ENCODE measurements at regions not wholly inside any gene's neighbourhood (a gene's known extent, or its start where the extent isn't known, plus 50 kb on each side); places are given as distances from the start of the nearest gene placed in this dataset.
"Not testable (repeated sequence)": the region's sequence is repeated elsewhere in the genome, so short reads cannot be mapped to it uniquely, and the experiment has no call there.

DNA sequence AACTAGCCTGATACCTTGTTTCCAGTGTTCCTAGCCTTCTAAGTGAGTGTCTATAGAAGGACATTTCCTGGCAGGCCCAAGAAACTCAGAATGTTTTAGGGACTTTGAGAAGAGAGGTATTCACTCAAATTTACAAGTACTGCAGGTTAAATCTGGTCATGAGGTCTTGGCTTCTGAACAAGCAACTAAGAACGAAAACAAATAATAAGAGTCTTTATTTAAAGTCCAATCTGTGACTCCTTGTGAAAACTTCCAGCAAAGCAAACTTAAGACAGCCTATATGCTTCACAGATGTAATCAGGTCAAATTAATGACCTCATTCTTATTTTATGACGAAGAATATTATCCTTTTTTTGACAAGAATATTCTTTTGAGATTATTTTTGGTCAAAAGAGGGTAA is 79.4 kb upstream of the PRSS16 start:
- no peak for DNase-seq

DNA sequence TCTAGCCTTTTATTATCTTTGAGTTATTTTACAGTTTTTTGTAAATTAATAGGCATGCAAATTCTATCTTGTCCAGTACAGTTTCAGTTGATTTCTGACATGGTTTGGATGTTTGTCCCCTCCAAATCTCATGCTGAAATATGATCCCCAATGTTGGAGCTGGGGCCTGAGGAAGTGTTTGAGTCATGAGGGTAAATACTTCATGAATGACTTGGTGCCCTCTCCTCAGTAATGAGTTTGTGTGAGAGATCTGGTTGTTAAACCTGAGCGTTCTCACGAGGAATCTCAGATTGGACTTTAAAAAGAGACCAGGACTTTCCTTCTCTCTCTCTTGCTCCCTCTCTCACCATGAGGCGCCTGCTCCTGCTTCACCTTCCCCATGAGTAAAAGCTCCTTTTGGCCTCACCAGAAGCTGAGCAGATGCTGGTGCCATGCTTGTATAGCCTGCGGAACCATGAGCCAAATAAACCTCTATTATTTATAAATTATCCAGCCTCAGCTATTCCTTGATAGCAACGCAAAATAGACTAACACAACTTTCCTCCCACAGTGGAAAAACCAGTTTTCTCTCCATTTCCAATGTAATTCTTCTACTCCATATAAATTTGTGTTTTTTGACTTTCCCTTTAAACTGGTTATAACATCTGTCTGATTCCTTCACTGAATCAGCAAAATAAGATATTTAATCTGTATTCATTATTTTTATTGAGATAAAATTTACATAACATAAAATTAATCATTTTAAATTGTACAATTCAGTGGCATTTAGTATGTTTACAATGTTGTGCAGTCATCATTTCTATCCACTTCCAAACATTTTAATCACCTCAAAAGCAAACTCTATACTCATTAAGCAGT is 78.7 kb upstream of the PRSS16 start:
- peak; percentile 27 for DNase-seq

DNA sequence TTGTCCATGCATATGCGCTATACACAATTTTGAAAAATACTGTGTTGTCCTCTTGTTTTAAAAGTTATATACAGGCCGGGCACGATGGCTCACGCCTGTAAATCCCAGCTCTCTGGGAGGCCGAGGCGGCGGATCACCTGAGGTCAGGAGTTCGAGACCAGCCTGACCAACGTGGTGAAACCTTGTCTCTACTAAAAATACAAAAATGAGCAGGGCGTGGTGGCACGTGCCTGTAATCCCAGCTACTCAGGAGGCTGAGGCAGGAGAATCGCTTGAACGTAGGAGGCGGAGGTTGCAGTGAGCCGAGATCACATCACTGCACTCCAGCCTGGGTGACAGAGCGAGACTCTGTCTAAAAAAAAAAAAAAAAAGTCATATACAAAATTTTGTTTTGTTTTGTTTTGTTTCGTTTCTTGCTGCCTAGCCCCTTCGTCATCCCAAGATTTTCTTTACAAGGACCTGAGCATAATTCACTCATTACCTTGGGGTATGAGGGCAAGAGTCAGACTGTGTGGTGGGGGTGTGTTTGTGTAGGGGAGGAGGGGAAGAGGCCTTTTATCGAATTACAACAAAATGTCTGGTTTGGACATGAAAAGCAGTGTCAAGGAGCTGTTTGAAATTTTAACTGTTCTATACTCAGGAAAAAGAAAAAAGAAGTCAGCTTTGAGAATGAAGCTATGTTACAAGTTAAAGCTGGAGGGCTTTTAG is 74.8 kb upstream of the PRSS16 start:
- not testable (repeated sequence) for DNase-seq

DNA sequence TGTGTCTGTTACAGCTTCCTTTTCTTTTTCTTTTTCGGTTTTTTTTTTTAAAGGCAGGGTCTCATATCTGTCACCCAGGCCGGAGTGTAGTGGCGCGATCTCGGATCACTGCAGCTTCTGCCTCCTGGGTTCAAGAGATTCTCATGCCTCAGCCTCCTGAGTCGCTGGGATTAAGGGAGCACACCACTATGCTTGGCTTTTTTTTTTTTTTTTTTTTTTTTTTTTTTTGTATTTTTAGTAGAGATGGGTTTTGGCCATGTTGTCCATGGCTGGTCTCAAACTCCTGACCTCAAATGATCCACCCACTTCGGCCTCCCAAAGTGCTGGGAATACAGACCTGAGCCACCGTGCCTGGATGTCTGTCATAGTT is 74.3 kb upstream of the PRSS16 start:
- not testable (repeated sequence) for DNase-seq

DNA sequence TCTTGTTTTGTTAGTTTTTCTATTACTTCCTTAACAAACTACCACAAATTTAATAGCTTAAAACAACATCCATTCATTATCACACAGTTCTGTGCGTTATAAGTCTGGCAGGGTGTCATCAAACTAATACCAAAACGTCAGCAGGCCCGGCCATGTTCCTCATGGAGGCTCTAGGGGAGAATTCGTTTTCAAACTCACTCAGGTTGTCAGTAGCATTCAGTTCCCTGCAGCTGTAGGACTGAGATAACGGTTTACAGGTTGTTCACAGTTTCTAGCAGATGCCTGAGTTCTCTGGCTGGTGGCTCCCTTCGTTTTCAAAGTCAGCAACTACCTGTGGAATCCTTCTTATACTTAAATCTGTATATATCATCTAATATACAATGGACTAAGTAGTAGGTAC is 72.5 kb upstream of the PRSS16 start:
- no peak for DNase-seq

DNA sequence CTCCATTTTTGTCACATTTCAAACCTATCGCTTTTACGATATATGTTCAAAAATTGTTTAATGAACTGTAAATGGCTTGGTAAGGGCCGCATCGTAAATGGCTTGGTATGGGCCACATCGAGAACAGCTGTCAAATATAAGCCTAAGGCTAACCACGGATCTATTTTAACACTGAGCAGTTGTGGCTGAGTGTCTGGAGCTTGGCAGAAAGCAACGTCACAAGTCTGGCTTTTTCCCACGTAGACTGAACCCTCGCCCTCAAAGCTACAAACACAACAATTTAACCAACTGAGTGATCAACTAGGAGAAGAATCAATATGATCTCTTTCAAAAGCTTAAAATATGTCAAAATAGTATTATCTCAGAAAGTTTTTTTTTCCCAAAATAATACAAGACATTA is 71.4 kb upstream of the PRSS16 start:
- peak; percentile 52 for DNase-seq

DNA sequence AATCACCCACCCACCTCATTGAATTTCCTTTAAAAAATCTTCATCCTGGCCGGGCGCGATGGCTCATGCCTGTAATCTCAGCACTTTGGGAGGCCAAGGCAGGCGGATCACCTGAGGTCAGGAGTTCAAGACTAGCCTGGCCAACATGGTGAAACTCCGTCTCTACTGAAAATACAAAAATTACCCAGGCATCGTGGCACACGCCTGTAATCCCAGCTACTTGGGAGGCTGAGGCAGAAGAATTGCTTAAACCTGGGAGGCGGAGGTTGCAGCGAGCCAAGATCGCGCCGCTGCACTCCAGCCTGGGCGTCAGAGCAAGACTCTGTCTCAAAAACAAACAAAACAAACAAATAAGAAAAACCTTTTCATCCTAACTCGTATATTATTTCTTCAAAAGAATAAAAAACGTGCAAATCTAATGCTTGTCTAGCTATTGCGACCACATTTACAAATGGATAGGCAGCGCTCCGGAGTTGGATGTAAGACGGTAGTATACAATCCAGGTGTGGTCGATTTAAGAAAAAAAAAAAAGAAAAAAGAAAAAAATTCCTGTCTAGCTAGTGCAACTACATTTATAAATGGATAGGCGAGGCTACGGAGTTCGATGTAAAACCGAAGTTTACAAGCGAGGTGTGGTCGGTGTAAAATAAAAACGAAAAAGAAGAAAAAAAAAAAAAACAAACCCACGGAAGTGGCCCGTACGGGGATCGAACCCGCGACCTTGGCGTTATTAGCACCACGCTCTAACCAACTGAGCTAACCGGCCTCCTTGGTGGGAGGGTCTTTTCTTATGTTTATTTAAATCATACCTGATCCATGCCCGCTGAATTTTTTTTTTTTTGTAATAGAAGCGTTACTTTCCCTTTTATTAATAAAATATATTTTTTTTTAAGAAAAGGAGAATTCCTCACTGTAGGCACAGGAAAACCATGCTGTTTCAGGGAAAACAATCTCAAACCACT is 70.7 kb upstream of the PRSS16 start:
- peak; percentile 77 for DNase-seq

DNA sequence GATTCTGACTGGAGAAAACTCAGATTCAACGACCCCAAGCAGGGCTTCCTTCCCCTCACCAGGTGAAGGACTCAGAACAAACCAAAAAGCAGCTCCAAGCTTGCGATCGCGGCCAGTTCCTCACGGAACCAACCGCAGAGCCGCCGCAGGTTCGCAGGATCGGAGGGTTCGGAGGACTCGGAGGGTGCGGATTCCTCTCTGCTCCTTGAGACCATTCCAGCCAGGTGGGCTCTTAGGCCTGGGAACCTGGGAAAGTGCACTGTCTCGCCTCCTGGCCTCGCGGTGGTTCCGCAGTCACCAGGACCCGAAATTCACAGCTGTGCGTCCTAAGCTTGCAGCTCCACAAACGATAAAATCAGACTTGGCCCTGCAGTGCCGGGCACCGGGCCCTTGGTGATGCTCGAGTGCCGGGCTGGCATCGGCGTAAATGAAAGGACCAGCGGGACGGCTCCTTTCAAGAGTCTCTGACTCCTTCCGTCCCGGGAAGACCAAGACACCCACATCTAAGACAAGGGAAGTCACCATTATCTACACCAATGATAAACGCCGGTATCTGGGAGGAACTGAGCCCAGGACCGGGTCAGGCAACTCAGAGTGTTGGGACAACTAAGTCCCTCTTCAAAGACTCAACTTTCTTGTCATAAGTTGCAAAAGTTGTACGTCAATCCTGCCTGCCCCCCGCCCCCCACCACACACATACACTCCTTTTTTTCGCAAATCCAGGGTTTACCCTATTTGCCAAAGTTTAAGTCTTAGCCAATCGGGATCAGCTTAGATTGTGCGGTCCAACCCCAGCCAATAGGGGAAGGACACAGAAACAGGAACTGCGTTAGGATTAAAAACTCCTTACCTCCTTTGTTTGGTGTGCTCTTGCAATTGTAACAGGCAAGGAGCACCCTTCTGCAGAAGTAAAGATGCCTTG is 69.8 kb upstream of the PRSS16 start:
- DNase-seq, result peak; percentile 93

DNA sequence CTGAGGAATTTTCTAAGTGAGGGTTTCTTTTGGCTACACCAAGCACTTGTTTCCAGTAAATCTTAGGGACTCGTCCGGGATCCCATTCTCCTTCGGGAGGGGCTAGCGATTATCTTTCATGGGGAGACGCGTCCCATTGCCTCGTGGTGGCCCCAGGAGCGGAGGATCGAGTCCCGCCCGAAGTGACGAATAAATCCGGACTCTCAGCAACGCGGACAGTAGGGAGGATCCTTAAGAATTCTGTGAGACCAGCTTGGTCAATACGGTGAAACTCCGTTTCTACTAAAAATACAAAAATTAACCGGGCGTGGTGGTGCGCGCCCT is 69.1 kb upstream of the PRSS16 start:
- no peak for DNase-seq

DNA sequence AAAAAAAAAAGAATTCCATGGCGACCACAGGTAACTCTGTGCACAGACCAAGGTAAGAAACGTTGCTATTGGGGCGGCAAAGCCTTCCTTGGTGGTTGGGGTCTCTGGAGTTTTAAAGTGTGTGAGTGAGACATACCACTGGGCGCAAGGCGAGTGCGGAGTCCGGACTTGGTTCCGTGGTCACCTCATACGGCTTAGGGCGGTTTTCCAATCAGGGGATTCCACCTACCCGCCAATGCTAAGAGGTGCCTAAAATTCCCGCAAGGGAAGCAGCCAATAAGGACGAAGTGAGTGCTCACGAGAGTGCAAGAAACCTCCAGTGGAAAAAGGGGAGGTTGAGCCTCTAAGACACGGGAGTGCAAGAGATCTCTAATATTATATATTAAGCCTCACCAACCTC is 68.6 kb upstream of the PRSS16 start:
- DNase-seq, result no peak

DNA sequence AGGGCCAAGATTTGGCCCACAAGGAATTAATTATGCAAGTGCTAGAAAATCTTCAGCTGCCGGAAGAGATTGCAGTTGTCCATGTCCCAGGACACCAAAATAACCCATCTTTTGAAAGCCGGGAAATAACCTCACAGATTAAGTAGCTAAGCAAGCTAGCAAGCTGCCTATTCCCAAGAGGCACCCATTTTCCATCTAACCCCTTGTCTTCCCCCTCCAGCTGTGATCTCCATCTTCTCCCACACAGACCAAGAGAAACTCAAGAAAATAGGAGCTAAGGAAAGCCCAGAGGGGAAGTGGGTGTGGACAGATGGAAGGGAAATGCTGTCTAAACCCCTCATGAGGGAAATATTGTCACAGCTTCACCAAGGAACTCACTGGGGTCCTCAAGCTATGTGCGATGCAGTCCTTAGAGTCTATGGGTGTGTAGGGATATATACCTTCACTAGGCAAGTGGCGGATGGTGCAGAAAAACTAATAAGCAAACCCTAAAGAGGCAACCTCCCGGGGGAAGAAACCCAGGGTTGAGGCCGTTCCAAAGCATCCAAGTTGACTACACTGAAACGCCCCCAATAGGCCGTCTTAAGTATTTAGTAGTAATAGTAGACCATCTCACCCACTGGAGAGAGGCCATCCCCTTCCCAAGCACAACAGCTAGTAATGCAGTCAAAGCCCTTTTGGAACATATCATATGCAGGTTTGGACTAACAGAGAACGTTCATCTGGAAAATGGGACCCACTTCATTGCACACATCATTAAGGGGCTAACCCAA is 64.3 kb upstream of the PRSS16 start:
- DNase-seq, result no peak

DNA sequence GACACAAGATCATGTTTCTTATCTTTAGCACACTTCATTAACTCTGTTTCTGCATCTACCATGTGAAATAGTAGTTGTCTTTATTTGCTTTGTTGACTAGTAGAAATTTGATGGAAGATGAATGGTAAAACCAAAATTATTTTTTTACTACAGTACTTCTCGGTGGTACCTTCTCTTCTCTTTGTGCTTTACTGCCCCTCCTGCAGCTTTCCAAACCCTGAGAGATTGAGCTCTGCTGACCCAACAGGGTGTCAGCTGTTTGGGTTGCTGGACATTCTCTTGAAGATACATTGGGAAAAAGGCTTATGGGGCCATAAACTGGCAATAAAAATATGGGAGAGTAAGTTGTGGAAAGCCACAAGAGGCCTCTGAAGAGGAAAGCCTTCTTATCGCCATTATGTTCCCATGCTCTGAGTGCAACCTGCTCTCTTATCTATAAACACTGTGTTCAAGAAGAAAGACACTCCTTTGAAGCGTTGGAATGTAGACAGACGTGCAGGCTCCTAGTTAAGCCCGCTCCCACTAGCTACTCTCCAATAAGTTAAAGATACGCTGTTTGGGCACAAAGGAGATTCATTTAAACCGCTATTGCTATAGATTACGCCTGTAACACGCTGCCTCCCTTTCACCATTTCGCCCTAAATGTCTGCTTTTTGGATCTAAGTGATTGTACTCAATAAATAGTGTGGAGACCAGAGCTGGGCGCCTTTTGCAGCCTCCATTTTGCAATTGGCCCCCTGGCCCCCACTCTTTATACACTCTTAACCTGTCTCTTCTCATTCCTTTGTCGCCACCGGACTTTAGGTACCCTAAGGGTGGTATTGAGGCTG is 60.1 kb upstream of the PRSS16 start:
- DNase-seq, result no peak

DNA sequence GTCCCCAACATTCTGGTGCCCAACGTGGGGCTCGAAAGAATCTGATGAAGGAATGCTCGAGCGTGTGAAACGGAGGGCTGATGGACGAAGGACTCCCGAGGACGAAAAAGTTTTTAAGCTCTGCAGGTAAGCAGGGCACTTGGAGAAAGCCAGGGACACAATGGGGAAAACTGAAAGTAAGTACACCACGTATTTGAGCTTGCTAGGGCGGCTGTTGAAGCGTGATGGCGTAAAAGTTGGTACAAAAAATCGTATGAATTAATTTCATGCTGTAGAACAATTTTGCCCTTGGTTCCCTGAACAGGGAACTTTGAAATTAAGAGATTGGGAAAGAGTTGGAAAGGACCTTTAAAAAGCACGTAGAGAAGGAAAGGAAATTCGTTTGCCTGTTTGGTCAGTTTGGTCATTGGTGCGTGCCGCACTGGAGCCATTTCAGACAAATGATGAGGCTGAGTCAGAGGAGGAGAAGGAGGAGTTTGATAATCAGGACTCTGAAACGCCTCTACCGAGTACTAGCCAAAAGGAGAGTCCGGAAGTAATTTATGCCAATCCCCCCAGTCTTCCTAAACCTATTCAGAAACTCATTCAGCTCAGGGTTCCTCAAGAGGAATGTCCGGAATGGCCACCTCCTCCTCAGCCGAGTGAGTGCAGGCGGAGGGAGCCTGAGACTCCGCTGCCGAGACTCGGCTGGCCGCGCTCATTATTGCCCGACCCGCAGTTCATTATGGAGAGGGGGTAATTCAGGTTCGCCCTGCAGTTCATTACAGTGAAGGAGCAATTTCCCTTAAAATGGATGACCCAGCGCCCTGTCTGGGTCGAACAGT is 59.2 kb upstream of the PRSS16 start:
- peak; percentile 55 for DNase-seq

DNA sequence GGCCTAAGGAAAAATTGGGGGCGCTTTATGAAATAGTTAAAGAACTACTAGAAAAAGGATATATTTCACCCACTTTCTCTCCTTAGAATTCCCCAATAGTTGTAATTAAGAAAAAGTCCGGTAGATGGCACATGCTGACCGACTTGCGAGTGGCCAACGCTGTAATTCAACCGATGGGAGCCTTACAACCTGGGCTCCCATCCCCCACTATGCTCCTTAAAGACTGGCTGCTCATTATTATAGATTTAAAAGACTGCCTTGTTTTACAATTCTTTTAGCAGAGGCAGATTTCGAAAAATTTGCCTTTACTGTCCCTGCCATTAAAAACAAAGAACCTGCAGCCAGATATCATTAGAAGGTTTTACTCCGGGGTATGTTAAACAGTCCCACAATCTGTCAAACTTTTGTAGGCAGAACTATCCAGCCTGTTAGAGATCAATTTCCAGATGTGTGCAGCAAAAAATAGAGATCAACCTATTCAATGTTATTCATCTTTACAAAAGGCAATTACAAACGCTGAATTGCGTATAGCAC is 58.5 kb upstream of the PRSS16 start:
- peak; percentile 77 for DNase-seq

DNA sequence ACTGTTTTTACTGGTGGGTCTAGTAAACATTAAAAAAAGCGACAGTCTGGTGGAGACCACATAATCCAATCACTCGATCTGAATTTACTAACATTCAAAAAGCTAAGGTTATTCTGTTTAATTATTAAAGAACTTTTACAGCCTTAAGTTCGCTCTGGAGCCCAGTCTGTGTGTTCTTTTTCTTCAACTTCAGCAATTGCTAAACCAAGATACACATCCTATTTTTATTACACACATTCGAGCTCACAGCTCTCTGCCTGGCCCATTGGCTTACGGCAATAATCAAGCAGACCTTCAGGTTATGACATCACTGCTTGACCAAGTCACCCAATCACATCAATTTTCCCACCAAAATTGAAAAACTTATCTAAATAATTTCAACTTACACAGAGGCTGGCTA is 57.4 kb upstream of the PRSS16 start:
- DNase-seq, result no peak

DNA sequence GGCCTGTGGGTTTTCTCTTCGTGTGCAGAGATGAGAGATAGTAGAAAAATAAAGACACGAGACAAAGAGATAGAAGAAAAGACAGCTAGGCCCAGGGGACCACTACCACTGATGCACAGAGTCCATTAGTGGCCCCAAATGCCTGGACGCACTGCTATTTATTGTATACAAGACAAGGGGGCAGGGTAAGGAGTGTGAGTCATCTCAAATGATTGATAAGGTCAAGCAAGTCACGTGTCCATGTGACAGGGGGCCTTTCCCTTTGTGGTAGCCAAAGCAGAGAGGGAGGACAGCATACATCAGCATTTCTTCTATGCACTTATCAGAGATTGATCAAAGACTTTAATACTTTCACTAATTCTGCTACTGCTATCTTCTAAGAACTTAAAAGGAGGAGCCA is 53.0 kb upstream of the PRSS16 start:
- DNase-seq, result not testable (repeated sequence)

DNA sequence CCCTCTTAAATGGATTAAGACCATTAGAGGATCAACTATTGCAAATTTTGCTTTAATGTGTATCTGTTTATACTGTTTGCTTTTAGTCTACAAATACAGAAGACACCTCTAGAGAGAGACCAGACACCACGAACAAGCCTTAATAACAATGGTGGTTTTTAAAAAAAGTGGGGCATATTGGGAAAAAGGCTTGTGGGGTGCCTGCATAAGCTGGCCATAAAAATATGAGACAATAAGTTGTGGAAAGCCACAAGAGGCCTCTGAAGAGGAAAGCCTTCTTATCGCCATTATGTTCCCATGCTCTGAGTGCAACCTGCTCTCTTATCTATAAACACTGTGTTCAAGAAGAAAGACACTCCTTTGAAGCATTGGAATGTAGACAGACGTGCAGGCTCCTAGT is 52.0 kb upstream of the PRSS16 start:
- peak; percentile 9 for DNase-seq
